ENCODE measurements at regions not wholly inside any gene's neighbourhood (a gene's known extent, or its start where the extent isn't known, plus 50 kb on each side); places are given as distances from the start of the nearest gene placed in this dataset.

- Histone ChIP-seq H3K9ac (ENCODE audit: low read depth, low read length) (no peak overlapping the region), H3K36me3 (ENCODE audit: insufficient read depth, low read length) (no peaks in the 10 kb centered on the region), H3K4me1 (ENCODE audit: insufficient read depth, low read length) (peaks cover 13% of the 10 kb centered on the region), H3K9me3 (ENCODE audit: control insufficient read depth, insufficient read depth, low read length) (no peaks in the 10 kb centered on the region)
These were observed 202.0 kb upstream of the SALL1 start for GRCh38 chr16:51353055-51353454.

- Histone ChIP-seq H3K9ac (ENCODE audit: low read depth, low read length) (no peak overlapping the region), H3K9me3 (ENCODE audit: control insufficient read depth, insufficient read depth, low read length) (no peaks in the 10 kb centered on the region), H3K36me3 (ENCODE audit: insufficient read depth, low read length) (no peaks in the 10 kb centered on the region), H3K4me1 (ENCODE audit: insufficient read depth, low read length) (no peaks in the 10 kb centered on the region)
These were observed 198.6 kb upstream of the SALL1 start for GRCh38 chr16:51349626-51350025.

GRCh38 chr16:51343411-51343810 is 192.3 kb upstream of the SALL1 start:
- H3K36me3 ChIP-seq (ENCODE audit: insufficient read depth, low read length) = no peaks in the 10 kb centered on the region

GRCh38 chr16:51341204-51341603 is 190.1 kb upstream of the SALL1 start:
- H3K9me3 ChIP-seq (ENCODE audit: control insufficient read depth, insufficient read depth, low read length) = no peaks in the 10 kb centered on the region
- H3K36me3 ChIP-seq (ENCODE audit: insufficient read depth, low read length) = no peaks in the 10 kb centered on the region
- H3K9ac ChIP-seq (ENCODE audit: low read depth, low read length) = no peak overlapping the region
- no peaks in the 10 kb centered on the region for H3K4me1 ChIP-seq (ENCODE audit: insufficient read depth, low read length)

More at GRCh38 chr16:51343411-51343810, 192.3 kb upstream of the SALL1 start:
- no peaks in the 10 kb centered on the region for H3K9me3 ChIP-seq (ENCODE audit: control insufficient read depth, insufficient read depth, low read length)
- no peak overlapping the region for H3K9ac ChIP-seq (ENCODE audit: low read depth, low read length)
- H3K4me1 ChIP-seq (ENCODE audit: insufficient read depth, low read length) = no peaks in the 10 kb centered on the region

- Histone ChIP-seq H3K9ac (ENCODE audit: low read depth, low read length) (no peak overlapping the region), H3K4me1 (ENCODE audit: insufficient read depth, low read length) (no peaks in the 10 kb centered on the region), H3K9me3 (ENCODE audit: control insufficient read depth, insufficient read depth, low read length) (no peaks in the 10 kb centered on the region), H3K36me3 (ENCODE audit: insufficient read depth, low read length) (no peaks in the 10 kb centered on the region)
These were observed 186.6 kb upstream of the SALL1 start for GRCh38 chr16:51337662-51338061.

GRCh38 chr16:51328733-51329132 is 177.7 kb upstream of the SALL1 start:
- no peaks in the 10 kb centered on the region for H3K36me3 ChIP-seq (ENCODE audit: insufficient read depth, low read length)

GRCh38 chr16:51327001-51327400 is 175.9 kb upstream of the SALL1 start:
- Histone ChIP-seq H3K4me1 (ENCODE audit: insufficient read depth, low read length) (peaks cover 9% of the 10 kb centered on the region; the same call in 1 of the 2 replicates), H3K9me3 (ENCODE audit: control insufficient read depth, insufficient read depth, low read length) (no peaks in the 10 kb centered on the region), H3K9ac (ENCODE audit: low read depth, low read length) (no peak overlapping the region), H3K36me3 (ENCODE audit: insufficient read depth, low read length) (no peaks in the 10 kb centered on the region)

More at GRCh38 chr16:51328733-51329132, 177.7 kb upstream of the SALL1 start:
- Histone ChIP-seq H3K9ac (ENCODE audit: low read depth, low read length) (no peak overlapping the region), H3K4me1 (ENCODE audit: insufficient read depth, low read length) (peaks cover 9% of the 10 kb centered on the region; the same call in 1 of the 2 replicates), H3K9me3 (ENCODE audit: control insufficient read depth, insufficient read depth, low read length) (no peaks in the 10 kb centered on the region)

- Histone ChIP-seq H3K9ac (ENCODE audit: low read depth, low read length) (no peak overlapping the region), H3K36me3 (ENCODE audit: insufficient read depth, low read length) (no peaks in the 10 kb centered on the region), H3K4me1 (ENCODE audit: insufficient read depth, low read length) (peaks cover 9% of the 10 kb centered on the region; the same call in 1 of the 2 replicates), H3K9me3 (ENCODE audit: control insufficient read depth, insufficient read depth, low read length) (no peaks in the 10 kb centered on the region)
These were observed 175.2 kb upstream of the SALL1 start for GRCh38 chr16:51326131-51326856.

GRCh38 chr16:51321251-51321650 is 170.2 kb upstream of the SALL1 start:
- peaks cover 2% of the 10 kb centered on the region; the same call in 1 of the 2 replicates for H3K4me1 ChIP-seq (ENCODE audit: insufficient read depth, low read length)

GRCh38 chr16:51317575-51317974 is 166.5 kb upstream of the SALL1 start:
- Histone ChIP-seq H3K36me3 (ENCODE audit: insufficient read depth, low read length) (no peaks in the 10 kb centered on the region), H3K4me1 (ENCODE audit: insufficient read depth, low read length) (peaks cover 6% of the 10 kb centered on the region), H3K9me3 (ENCODE audit: control insufficient read depth, insufficient read depth, low read length) (0 out of 2 replicates have a peak, but pooled peaks cover 3% of the 10 kb centered on the region), H3K9ac (ENCODE audit: low read depth, low read length) (no peak overlapping the region)

More at GRCh38 chr16:51321251-51321650, 170.2 kb upstream of the SALL1 start:
- no peak overlapping the region for H3K9ac ChIP-seq (ENCODE audit: low read depth, low read length)
- no peaks in the 10 kb centered on the region for H3K9me3 ChIP-seq (ENCODE audit: control insufficient read depth, insufficient read depth, low read length)
- no peaks in the 10 kb centered on the region for H3K36me3 ChIP-seq (ENCODE audit: insufficient read depth, low read length)

- no peak overlapping the region for H3K9ac ChIP-seq (ENCODE audit: low read depth, low read length)
- H3K36me3 ChIP-seq (ENCODE audit: insufficient read depth, low read length) = no peaks in the 10 kb centered on the region
- 0 out of 2 replicates have a peak, but pooled peaks cover 3% of the 10 kb centered on the region for H3K9me3 ChIP-seq (ENCODE audit: control insufficient read depth, insufficient read depth, low read length)
- H3K4me1 ChIP-seq (ENCODE audit: insufficient read depth, low read length) = peaks cover 6% of the 10 kb centered on the region
These were observed 162.1 kb upstream of the SALL1 start for GRCh38 chr16:51313198-51313597.

GRCh38 chr16:51312363-51313150 is 161.5 kb upstream of the SALL1 start:
- Histone ChIP-seq H3K9me3 (ENCODE audit: control insufficient read depth, insufficient read depth, low read length) (0 out of 2 replicates have a peak, but pooled peaks cover 3% of the 10 kb centered on the region), H3K9ac (ENCODE audit: low read depth, low read length) (no peak overlapping the region), H3K36me3 (ENCODE audit: insufficient read depth, low read length) (no peaks in the 10 kb centered on the region)

GRCh38 chr16:51310159-51310558 is 159.1 kb upstream of the SALL1 start:
- H3K4me1 ChIP-seq (ENCODE audit: insufficient read depth, low read length) = peaks cover 11% of the 10 kb centered on the region
- H3K36me3 ChIP-seq (ENCODE audit: insufficient read depth, low read length) = no peaks in the 10 kb centered on the region
- no peak overlapping the region for H3K9ac ChIP-seq (ENCODE audit: low read depth, low read length)
- 0 out of 2 replicates have a peak, but pooled peaks cover 3% of the 10 kb centered on the region for H3K9me3 ChIP-seq (ENCODE audit: control insufficient read depth, insufficient read depth, low read length)

More at GRCh38 chr16:51312363-51313150, 161.5 kb upstream of the SALL1 start:
- H3K4me1 ChIP-seq (ENCODE audit: insufficient read depth, low read length) = peaks cover 6% of the 10 kb centered on the region

GRCh38 chr16:51306886-51307595 is 156.0 kb upstream of the SALL1 start:
- Histone ChIP-seq H3K9me3 (ENCODE audit: control insufficient read depth, insufficient read depth, low read length) (no peaks in the 10 kb centered on the region), H3K9ac (ENCODE audit: low read depth, low read length) (no peak overlapping the region), H3K36me3 (ENCODE audit: insufficient read depth, low read length) (no peaks in the 10 kb centered on the region), H3K4me1 (ENCODE audit: insufficient read depth, low read length) (peaks cover 8% of the 10 kb centered on the region)
